ENCODE measurements at regions not wholly inside any gene's neighbourhood (a gene's known extent, or its start where the extent isn't known, plus 50 kb on each side); places are given as distances from the start of the nearest gene placed in this dataset.

GRCh38 chr1:31522556-31522845 lies 53.8 kb upstream of the TINAGL1 start:
- Histone ChIP-seq H3K4me3 (ENCODE audit: insufficient read depth, low read length, poor library complexity, severe bottlenecking) (no peak overlapping the region), H3K27ac (ENCODE audit: low read depth, low read length) (no peak overlapping the region)

GRCh38 chr1:31523012-31523411 lies 53.3 kb upstream of the TINAGL1 start:
- TF ChIP-seq EZH2phosphoT487 (conservative IDR thresholded peaks at IDR 0.05; ENCODE audit: low read length) (no peak), CTCF (IDR thresholded peaks at IDR 0.05; ENCODE audit: insufficient read depth, low read length, poor library complexity, severe bottlenecking) (no peak)
- no peak overlapping the region for H2AFZ ChIP-seq (ENCODE audit: low read depth, low read length, severe bottlenecking)
- H3K9ac ChIP-seq (ENCODE audit: low read length), result no peak overlapping the region
- H3K27me3 ChIP-seq (ENCODE audit: low read length), result no peaks in the 10 kb centered on the region
- no peak overlapping the region for H3K27ac ChIP-seq (ENCODE audit: low read depth, low read length)
- H3K4me2 ChIP-seq (ENCODE audit: low read depth, low read length, poor library complexity, severe bottlenecking), result no peak overlapping the region
- H4K20me1 ChIP-seq (ENCODE audit: low read depth, low read length), result no peaks in the 10 kb centered on the region
- no peak overlapping the region for H3K4me3 ChIP-seq (ENCODE audit: insufficient read depth, low read length, poor library complexity, severe bottlenecking)
- no peaks in the 10 kb centered on the region for H3F3A ChIP-seq (ENCODE audit: insufficient read depth)
- no peaks in the 10 kb centered on the region for H3K36me3 ChIP-seq (ENCODE audit: low read length)
- H3K9me2 ChIP-seq (replicated peaks; ENCODE audit: insufficient read depth, low read length), result no peaks in the 10 kb centered on the region
- H3K79me2 ChIP-seq (ENCODE audit: insufficient read depth, low read length), result no peaks in the 10 kb centered on the region
- no peaks in the 10 kb centered on the region for H3K9me3 ChIP-seq (ENCODE audit: insufficient read depth, low read length)

More at GRCh38 chr1:31522556-31522845, 53.8 kb upstream of the TINAGL1 start:
- H3K4me2 ChIP-seq (ENCODE audit: low read depth, low read length, poor library complexity, severe bottlenecking), result no peak overlapping the region
- no peak for TF ChIP-seq CTCF (IDR thresholded peaks at IDR 0.05; ENCODE audit: insufficient read depth, low read length, poor library complexity, severe bottlenecking)
- TF ChIP-seq EZH2phosphoT487 (conservative IDR thresholded peaks at IDR 0.05; ENCODE audit: low read length), result no peak
- H3K9me2 ChIP-seq (replicated peaks; ENCODE audit: insufficient read depth, low read length), result no peaks in the 10 kb centered on the region
- H3K9ac ChIP-seq (ENCODE audit: low read length), result no peak overlapping the region
- H3K36me3 ChIP-seq (ENCODE audit: low read length), result no peaks in the 10 kb centered on the region
- H4K20me1 ChIP-seq (ENCODE audit: low read depth, low read length), result no peaks in the 10 kb centered on the region
- H3F3A ChIP-seq (ENCODE audit: insufficient read depth), result no peaks in the 10 kb centered on the region
- H2AFZ ChIP-seq (ENCODE audit: low read depth, low read length, severe bottlenecking), result no peak overlapping the region
- H3K9me3 ChIP-seq (ENCODE audit: insufficient read depth, low read length), result no peaks in the 10 kb centered on the region
- no peaks in the 10 kb centered on the region for H3K79me2 ChIP-seq (ENCODE audit: insufficient read depth, low read length)
- no peaks in the 10 kb centered on the region for H3K27me3 ChIP-seq (ENCODE audit: low read length)

GRCh38 chr1:31523769-31524168 lies 52.5 kb upstream of the TINAGL1 start:
- Histone ChIP-seq H3K4me2 (ENCODE audit: low read depth, low read length, poor library complexity, severe bottlenecking) (no peak overlapping the region), H3K9ac (ENCODE audit: low read length) (no peak overlapping the region), H3K36me3 (ENCODE audit: low read length) (no peaks in the 10 kb centered on the region), H2AFZ (ENCODE audit: low read depth, low read length, severe bottlenecking) (no peak overlapping the region), H3K79me2 (ENCODE audit: insufficient read depth, low read length) (no peaks in the 10 kb centered on the region), H3K4me3 (ENCODE audit: insufficient read depth, low read length, poor library complexity, severe bottlenecking) (no peak overlapping the region), H3K27ac (ENCODE audit: low read depth, low read length) (no peak overlapping the region), H3F3A (ENCODE audit: insufficient read depth) (no peaks in the 10 kb centered on the region), H4K20me1 (ENCODE audit: low read depth, low read length) (no peaks in the 10 kb centered on the region), H3K9me3 (ENCODE audit: insufficient read depth, low read length) (no peaks in the 10 kb centered on the region), H3K27me3 (ENCODE audit: low read length) (no peaks in the 10 kb centered on the region), H3K9me2 (replicated peaks; ENCODE audit: insufficient read depth, low read length) (no peaks in the 10 kb centered on the region)
- TF ChIP-seq CTCF (IDR thresholded peaks at IDR 0.05; ENCODE audit: insufficient read depth, low read length, poor library complexity, severe bottlenecking), result no peak
- TF ChIP-seq EZH2phosphoT487 (conservative IDR thresholded peaks at IDR 0.05; ENCODE audit: low read length), result no peak

Data from SU-DHL-6 (cell line).